Keratinocyte (primary cell): ENCODE measurements at regions not wholly inside any gene's neighbourhood (a gene's known extent, or its start where the extent isn't known, plus 50 kb on each side); places are given as distances from the start of the nearest gene placed in this dataset.

Source experiments
- CTCF ChIP-seq, 3 experiments: IDR thresholded peaks in 1 of 3; conservative IDR thresholded peaks in 1 of 3; optimal IDR thresholded peaks in 1 of 3; 2 replicates in 2 of 3; 3 replicates in 1 of 3; pipeline versions ENCODE3 to v1.5.1; 2011; ENCODE audit warnings: low read length in 3 of 3, mild to moderate bottlenecking in 3 of 3, moderate library complexity in 2 of 3, control low read depth in 1 of 3, inconsistent platforms in 1 of 3; ENCODE audit not compliant: insufficient read depth in 2 of 3; ENCODE audit errors: extremely low read depth in 1 of 3
- EZH2 ChIP-seq: IDR thresholded peaks from one replicate; pipeline ENCODE4 v1.6.1; 2012; ENCODE audit warnings: inconsistent platforms, mild to moderate bottlenecking, low read length, moderate library complexity

GRCh38 chr1:88180449-88181108 lies 503.5 kb upstream of the PKN2 start:
- TF ChIP-seq CTCF (optimal IDR thresholded peaks at IDR 0.05 in 1 of 3, IDR thresholded peaks at IDR 0.05 in 1 of 3, conservative IDR thresholded peaks at IDR 0.05 in 1 of 3; ENCODE audit: extremely low read depth in 1 of 3, insufficient read depth in 2 of 3, low read length in 3 of 3) (peak; percentile 93 to 97 (median 96)), EZH2 (no peak)
